Neural cell (in vitro differentiated cells): ENCODE measurements at regions not wholly inside any gene's neighbourhood (a gene's known extent, or its start where the extent isn't known, plus 50 kb on each side); places are given as distances from the start of the nearest gene placed in this dataset.

ENCODE experiments used
- H2AFZ ChIP-seq: fragments of 200-600, 300-800 bp; sonication (generic), shearing (Covaris generic); 2 replicates; pipeline ENCODE4 v1.6.0; 2014; ENCODE audit warnings: low read depth, mild to moderate bottlenecking, antibody characterized with exemption, low read length, moderate library complexity
- H3F3A ChIP-seq: fragments of 200-600 bp; shearing (Covaris generic); 2 replicates; pipeline ENCODE4 v1.6.1; 2016; ENCODE audit warnings: mild to moderate bottlenecking, moderate library complexity, mixed read lengths, antibody characterized with exemption, low read length; ENCODE audit not compliant: insufficient read depth, poor library complexity, severe bottlenecking
- H3K27ac ChIP-seq: fragments of 200-600, 300-800 bp; sonication (generic), shearing (Covaris generic); 2 replicates; pipeline ENCODE4 v1.5.1; 2014; ENCODE audit warnings: mild to moderate bottlenecking, low read length, moderate library complexity
- H3K27me3 ChIP-seq: fragments of 300-800, 200-600 bp; sonication (generic), shearing (Covaris generic); 2 replicates; pipeline ENCODE4 v1.6.0; 2014; ENCODE audit warnings: mild to moderate bottlenecking, low read depth, low read length, moderate library complexity; ENCODE audit not compliant: insufficient read depth
- H3K36me3 ChIP-seq: fragments of 300-800, 200-600 bp; sonication (generic), shearing (Covaris generic); 2 replicates; pipeline ENCODE4 v1.5.1; 2014; ENCODE audit warnings: mild to moderate bottlenecking, antibody characterized with exemption, low read length, moderate library complexity; ENCODE audit not compliant: insufficient read depth
- H3K4me2 ChIP-seq: fragments of 300-800, 200-600 bp; sonication (generic), shearing (Covaris generic); 2 replicates; pipeline ENCODE4 v1.6.0; 2014; ENCODE audit warnings: mild to moderate bottlenecking, low read length
- H3K4me3 ChIP-seq: fragments of 300-800, 200-600 bp; sonication (generic), shearing (Covaris generic); 2 replicates; pipeline ENCODE4 v1.5.1; 2014; ENCODE audit warnings: mild to moderate bottlenecking, low read length, moderate library complexity
- H3K79me2 ChIP-seq: fragments of 200-600 bp; shearing (Covaris generic); replicated peaks from 2 replicates; pipeline ENCODE4 v1.6.0; 2014; ENCODE audit warnings: mild to moderate bottlenecking, low read length, moderate library complexity; ENCODE audit not compliant: insufficient read depth
- H3K9ac ChIP-seq: fragments of 300-800, 200-600 bp; sonication (generic), shearing (Covaris generic); 2 replicates; pipeline ENCODE4 v1.6.1; 2016; ENCODE audit warnings: mild to moderate bottlenecking, low read length, mixed read lengths
- H3K9me2 ChIP-seq: fragments of 200-600 bp; shearing (Covaris generic); 2 replicates; pipeline ENCODE4 v1.6.1; 2016; ENCODE audit warnings: mild to moderate bottlenecking, low read length, mixed read lengths; ENCODE audit not compliant: insufficient read depth
- H3K9me3 ChIP-seq: fragments of 200-600, 300-800 bp; sonication (generic), shearing (Covaris generic); 2 replicates; pipeline ENCODE4 v1.6.1; 2016; ENCODE audit warnings: mild to moderate bottlenecking, mixed run types, low read length, moderate library complexity, mixed read lengths
- H4K20me1 ChIP-seq: fragments of 200-600 bp; shearing (Covaris generic); 2 replicates; pipeline ENCODE4 v1.6.1; 2016; ENCODE audit warnings: mild to moderate bottlenecking, mixed run types; ENCODE audit not compliant: insufficient read depth
- EP300 ChIP-seq: fragments of 450-650 bp; conservative IDR thresholded peaks from 2 replicates; pipeline ENCODE4 v1.6.1; 2014; ENCODE audit warnings: antibody characterized with exemption, mild to moderate bottlenecking, moderate library complexity; ENCODE audit not compliant: poor library complexity, severe bottlenecking
- EZH2 ChIP-seq: fragments of 200-600, 300-800 bp; shearing (Covaris generic), sonication (generic); IDR thresholded peaks from 2 replicates; pipeline ENCODE4 v1.6.1; 2014; ENCODE audit warnings: antibody characterized with exemption, low read length, borderline replicate concordance, mild to moderate bottlenecking; ENCODE audit not compliant: insufficient read depth, poor library complexity, severe bottlenecking
- MXI1 ChIP-seq: fragments of 450-650 bp; conservative IDR thresholded peaks from 2 replicates; pipeline ENCODE4 v1.6.1; 2014; ENCODE audit warnings: antibody characterized with exemption, mild to moderate bottlenecking; ENCODE audit not compliant: poor library complexity, severe bottlenecking
- POLR2AphosphoS5 ChIP-seq: IDR thresholded peaks from 2 replicates; pipeline ENCODE4 v1.6.1; 2012
- RAD21 ChIP-seq: fragments of 450-650 bp; conservative IDR thresholded peaks from 2 replicates; pipeline ENCODE4 v1.6.1; 2014; ENCODE audit warnings: antibody characterized with exemption, mild to moderate bottlenecking, moderate library complexity
- SMC3 ChIP-seq: fragments of 450-650 bp; conservative IDR thresholded peaks from 2 replicates; pipeline ENCODE4 v1.6.1; 2014; ENCODE audit warnings: antibody characterized with exemption, mild to moderate bottlenecking, moderate library complexity; ENCODE audit not compliant: poor library complexity
- TAF1 ChIP-seq: IDR thresholded peaks from 2 replicates; pipeline ENCODE4 v1.6.1; 2012; ENCODE audit warnings: low read depth
- TF ChIP-seq, protein P1 (sequence below): fragments of 450-650 bp; IDR thresholded peaks from 2 replicates; pipeline ENCODE4 v1.5.1; 2014; ENCODE audit warnings: antibody characterized with exemption, mild to moderate bottlenecking, moderate library complexity; ENCODE audit not compliant: poor library complexity, severe bottlenecking
- TF ChIP-seq, protein P2 (sequence below): IDR thresholded peaks from 2 replicates; pipeline ENCODE4 v1.6.1; 2012; ENCODE audit warnings: borderline replicate concordance

DNA sequence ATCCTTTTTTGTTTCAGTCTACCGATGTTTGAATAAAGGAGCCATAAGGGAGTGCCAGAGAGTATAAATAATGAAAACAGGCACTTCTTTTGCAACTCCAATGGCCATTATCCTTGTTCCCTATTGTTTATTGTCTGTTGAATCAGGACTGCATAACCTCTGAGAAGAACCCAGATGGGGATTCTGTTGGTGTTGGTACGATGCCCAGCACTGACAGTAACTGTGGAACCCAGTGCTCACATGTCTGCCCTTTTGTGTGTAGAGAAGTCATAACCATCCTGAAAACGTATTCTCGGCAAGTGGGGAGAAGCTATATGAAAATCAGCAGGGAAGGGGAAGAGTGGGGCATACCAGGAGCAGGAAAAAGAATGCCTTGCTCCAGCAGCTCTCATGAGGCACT lies 195.1 kb upstream of the EDNRA start:
- Histone ChIP-seq H3K27me3 (no peaks in the 10 kb centered on the region), H3K9me3 (no peaks in the 10 kb centered on the region), H3K9me2 (no peaks in the 10 kb centered on the region), H2AFZ (no peak overlapping the region), H3K27ac (no peak overlapping the region), H3K79me2 (no peaks in the 10 kb centered on the region), H3K4me2 (no peak overlapping the region), H4K20me1 (no peaks in the 10 kb centered on the region), H3K36me3 (no peaks in the 10 kb centered on the region), H3K4me3 (no peak overlapping the region), H3F3A (no peaks in the 10 kb centered on the region), H3K9ac (no peak overlapping the region)
- TF ChIP-seq EP300 (no peak), MXI1 (no peak), EZH2 (no peak), SMC3 (no peak), TAF1 (no peak), RAD21 (no peak), POLR2AphosphoS5 (no peak)
- TF ChIP-seq, protein P1, sequence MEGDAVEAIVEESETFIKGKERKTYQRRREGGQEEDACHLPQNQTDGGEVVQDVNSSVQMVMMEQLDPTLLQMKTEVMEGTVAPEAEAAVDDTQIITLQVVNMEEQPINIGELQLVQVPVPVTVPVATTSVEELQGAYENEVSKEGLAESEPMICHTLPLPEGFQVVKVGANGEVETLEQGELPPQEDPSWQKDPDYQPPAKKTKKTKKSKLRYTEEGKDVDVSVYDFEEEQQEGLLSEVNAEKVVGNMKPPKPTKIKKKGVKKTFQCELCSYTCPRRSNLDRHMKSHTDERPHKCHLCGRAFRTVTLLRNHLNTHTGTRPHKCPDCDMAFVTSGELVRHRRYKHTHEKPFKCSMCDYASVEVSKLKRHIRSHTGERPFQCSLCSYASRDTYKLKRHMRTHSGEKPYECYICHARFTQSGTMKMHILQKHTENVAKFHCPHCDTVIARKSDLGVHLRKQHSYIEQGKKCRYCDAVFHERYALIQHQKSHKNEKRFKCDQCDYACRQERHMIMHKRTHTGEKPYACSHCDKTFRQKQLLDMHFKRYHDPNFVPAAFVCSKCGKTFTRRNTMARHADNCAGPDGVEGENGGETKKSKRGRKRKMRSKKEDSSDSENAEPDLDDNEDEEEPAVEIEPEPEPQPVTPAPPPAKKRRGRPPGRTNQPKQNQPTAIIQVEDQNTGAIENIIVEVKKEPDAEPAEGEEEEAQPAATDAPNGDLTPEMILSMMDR = no peak
- TF ChIP-seq, protein P2, sequence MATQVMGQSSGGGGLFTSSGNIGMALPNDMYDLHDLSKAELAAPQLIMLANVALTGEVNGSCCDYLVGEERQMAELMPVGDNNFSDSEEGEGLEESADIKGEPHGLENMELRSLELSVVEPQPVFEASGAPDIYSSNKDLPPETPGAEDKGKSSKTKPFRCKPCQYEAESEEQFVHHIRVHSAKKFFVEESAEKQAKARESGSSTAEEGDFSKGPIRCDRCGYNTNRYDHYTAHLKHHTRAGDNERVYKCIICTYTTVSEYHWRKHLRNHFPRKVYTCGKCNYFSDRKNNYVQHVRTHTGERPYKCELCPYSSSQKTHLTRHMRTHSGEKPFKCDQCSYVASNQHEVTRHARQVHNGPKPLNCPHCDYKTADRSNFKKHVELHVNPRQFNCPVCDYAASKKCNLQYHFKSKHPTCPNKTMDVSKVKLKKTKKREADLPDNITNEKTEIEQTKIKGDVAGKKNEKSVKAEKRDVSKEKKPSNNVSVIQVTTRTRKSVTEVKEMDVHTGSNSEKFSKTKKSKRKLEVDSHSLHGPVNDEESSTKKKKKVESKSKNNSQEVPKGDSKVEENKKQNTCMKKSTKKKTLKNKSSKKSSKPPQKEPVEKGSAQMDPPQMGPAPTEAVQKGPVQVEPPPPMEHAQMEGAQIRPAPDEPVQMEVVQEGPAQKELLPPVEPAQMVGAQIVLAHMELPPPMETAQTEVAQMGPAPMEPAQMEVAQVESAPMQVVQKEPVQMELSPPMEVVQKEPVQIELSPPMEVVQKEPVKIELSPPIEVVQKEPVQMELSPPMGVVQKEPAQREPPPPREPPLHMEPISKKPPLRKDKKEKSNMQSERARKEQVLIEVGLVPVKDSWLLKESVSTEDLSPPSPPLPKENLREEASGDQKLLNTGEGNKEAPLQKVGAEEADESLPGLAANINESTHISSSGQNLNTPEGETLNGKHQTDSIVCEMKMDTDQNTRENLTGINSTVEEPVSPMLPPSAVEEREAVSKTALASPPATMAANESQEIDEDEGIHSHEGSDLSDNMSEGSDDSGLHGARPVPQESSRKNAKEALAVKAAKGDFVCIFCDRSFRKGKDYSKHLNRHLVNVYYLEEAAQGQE = no peak

DNA sequence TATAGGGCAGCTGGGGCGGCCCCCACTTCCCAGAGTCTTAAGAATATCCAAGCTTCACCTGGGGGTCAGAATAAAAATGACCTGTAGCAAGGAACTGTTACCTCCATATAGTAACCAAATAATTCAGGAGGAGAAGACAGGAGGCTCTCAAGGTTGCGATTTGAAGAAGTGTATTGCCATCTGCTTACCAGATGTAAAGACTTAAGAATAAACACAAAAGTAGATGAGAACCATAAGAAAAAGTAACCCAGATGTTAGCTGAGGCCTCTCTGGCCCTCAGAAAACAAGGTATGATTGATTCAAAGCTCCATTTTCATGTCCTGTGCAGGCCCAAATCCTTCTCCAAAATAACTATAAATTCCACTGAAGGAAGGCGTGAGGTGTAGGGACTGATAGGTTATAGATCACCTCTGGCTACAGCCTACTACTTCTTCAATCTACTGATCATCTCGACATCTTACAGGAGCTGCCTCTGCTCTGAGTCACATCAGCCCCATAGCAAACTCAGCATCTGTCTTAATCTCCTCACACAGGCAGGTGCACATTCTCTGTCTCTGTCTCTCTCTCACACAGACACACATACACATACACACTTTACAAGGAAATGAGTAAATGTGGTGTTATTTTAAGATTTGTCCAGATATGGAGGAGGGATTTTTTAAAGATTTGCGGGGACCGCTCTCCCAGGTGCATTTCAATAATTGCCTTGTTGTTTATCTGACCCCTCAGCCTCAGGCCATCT lies 193.9 kb upstream of the EDNRA start:
- Histone ChIP-seq H3K9ac (no peak overlapping the region), H3K27me3 (no peaks in the 10 kb centered on the region), H2AFZ (no peak overlapping the region), H3K9me2 (no peaks in the 10 kb centered on the region), H3K9me3 (no peaks in the 10 kb centered on the region), H3K4me3 (no peak overlapping the region), H3K36me3 (no peaks in the 10 kb centered on the region), H4K20me1 (no peaks in the 10 kb centered on the region), H3K79me2 (no peaks in the 10 kb centered on the region), H3F3A (no peaks in the 10 kb centered on the region), H3K4me2 (no peak overlapping the region), H3K27ac (no peak overlapping the region)
- no peak for TF ChIP-seq SMC3
- no peak for TF ChIP-seq EP300
- TF ChIP-seq MXI1 = no peak
- TF ChIP-seq, protein P2 = no peak
- TF ChIP-seq TAF1 = no peak
- no peak for TF ChIP-seq EZH2
- TF ChIP-seq RAD21 = no peak
- TF ChIP-seq POLR2AphosphoS5 = no peak
- TF ChIP-seq, protein P1 = no peak
